ENCODE measurements at regions not wholly inside any gene's neighbourhood (a gene's known extent, or its start where the extent isn't known, plus 50 kb on each side); places are given as distances from the start of the nearest gene placed in this dataset.

- TF ChIP-seq SP1 (IDR thresholded peaks at IDR 0.05; ENCODE audit: low read depth, low read length) (no peak), USF2 (IDR thresholded peaks at IDR 0.05; ENCODE audit: borderline replicate concordance, low read depth, low read length) (no peak), KDM1A (IDR thresholded peaks at IDR 0.05; ENCODE audit: borderline replicate concordance) (no peak), RCOR1 (conservative IDR thresholded peaks at IDR 0.05; ENCODE audit: low read depth, low read length) (no peak), POLR2AphosphoS5 (IDR thresholded peaks at IDR 0.05; ENCODE audit: low read length) (no peak)
- TF ChIP-seq, protein P1, sequence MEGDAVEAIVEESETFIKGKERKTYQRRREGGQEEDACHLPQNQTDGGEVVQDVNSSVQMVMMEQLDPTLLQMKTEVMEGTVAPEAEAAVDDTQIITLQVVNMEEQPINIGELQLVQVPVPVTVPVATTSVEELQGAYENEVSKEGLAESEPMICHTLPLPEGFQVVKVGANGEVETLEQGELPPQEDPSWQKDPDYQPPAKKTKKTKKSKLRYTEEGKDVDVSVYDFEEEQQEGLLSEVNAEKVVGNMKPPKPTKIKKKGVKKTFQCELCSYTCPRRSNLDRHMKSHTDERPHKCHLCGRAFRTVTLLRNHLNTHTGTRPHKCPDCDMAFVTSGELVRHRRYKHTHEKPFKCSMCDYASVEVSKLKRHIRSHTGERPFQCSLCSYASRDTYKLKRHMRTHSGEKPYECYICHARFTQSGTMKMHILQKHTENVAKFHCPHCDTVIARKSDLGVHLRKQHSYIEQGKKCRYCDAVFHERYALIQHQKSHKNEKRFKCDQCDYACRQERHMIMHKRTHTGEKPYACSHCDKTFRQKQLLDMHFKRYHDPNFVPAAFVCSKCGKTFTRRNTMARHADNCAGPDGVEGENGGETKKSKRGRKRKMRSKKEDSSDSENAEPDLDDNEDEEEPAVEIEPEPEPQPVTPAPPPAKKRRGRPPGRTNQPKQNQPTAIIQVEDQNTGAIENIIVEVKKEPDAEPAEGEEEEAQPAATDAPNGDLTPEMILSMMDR (IDR thresholded peaks at IDR 0.05 in 2 of 3, conservative IDR thresholded peaks at IDR 0.05 in 1 of 3; ENCODE audit: control insufficient read depth in 2 of 3, extremely low read depth in 1 of 3, insufficient read depth in 1 of 3, low read depth in 3 of 3, low read length in 3 of 3) = no peak
Observed at GRCh38 chr3:147760941-147761340, 351.8 kb downstream of the ZIC1 start.
